ENCODE measurements at regions not wholly inside any gene's neighbourhood (a gene's known extent, or its start where the extent isn't known, plus 50 kb on each side); places are given as distances from the start of the nearest gene placed in this dataset.

DNA sequence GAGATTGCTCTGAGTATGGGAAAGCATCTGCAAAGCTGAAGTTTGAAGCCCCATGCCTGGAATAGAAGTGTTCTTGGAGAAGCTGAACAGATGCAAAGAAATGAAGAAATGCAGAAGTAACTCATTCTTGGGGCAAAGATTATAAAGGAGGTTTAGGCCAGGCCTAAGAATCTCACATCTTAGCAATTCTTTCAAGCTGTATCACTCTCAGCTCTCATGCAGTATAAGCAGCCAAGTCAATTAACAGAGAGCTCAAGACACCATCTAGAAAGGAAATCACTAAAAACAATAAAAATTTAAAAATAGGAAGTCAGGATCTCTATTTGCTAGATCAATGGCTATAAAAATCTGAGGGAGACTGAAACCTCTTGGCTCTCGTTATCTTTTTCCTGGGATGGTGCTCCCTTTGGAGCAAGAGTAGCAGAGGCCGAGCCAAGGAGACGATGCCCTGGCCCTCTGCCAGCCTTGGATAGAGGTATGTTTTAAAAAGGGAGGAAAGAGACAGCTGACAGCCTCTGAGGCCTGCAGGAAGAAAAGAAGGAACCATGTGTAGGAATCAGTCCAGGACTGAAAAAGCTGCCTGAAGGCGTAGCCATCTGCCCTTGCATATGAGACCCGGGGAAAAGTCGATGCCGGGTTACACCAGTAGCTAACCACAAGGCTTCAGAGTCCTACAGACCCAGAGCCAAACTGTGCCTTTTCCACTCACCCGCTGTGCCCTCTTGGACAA lies 229.8 kb downstream of the BLID start:
- TF ChIP-seq POLR2A (IDR thresholded peaks at IDR 0.05) (no peak), CTCF (IDR thresholded peaks at IDR 0.05) (no peak), POLR2AphosphoS5 (IDR thresholded peaks at IDR 0.05) (no peak)

All from transverse colon (tissue), 4 donors.